Kidney (tissue), 13 donors: ENCODE measurements at regions not wholly inside any gene's neighbourhood (a gene's known extent, or its start where the extent isn't known, plus 50 kb on each side); places are given as distances from the start of the nearest gene placed in this dataset.

ENCODE experiments used
- DNase-seq, 5 donors: peaks; one replicate each; pipeline ENCODE4 v3.0.0-alpha.2; 2013 to 2020
- FAIRE-seq: peaks from 2 replicates; lab custom pipeline; 2012; peaks lifted over from hg19 to GRCh38; lab: Jason Lieb, UNC
- H3K27ac ChIP-seq, 2 donors: one replicate each; pipeline ENCODE4 v1.7.0; 2013; ENCODE audit warnings: low read depth in 2 of 2, low read length in 2 of 2, inconsistent platforms in 1 of 2
- H3K27me3 ChIP-seq: one replicate; pipeline ENCODE4 v1.7.1; 2013; ENCODE audit warnings: low read length, inconsistent platforms; ENCODE audit not compliant: control insufficient read depth, insufficient read depth
- H3K36me3 ChIP-seq, 3 donors: one replicate each; pipeline versions ENCODE4 v1.7.0 to v1.7.1; 2013; ENCODE audit warnings: low read length in 3 of 3, control low read depth in 1 of 3, inconsistent platforms in 1 of 3; ENCODE audit not compliant: insufficient read depth in 3 of 3, control insufficient read depth in 2 of 3
- H3K4me1 ChIP-seq, 3 donors: one replicate each; pipeline versions ENCODE4 v1.7.0 to v1.7.1; 2013; ENCODE audit warnings: low read length in 3 of 3, inconsistent platforms in 1 of 3, low read depth in 1 of 3; ENCODE audit not compliant: control insufficient read depth in 2 of 3, insufficient read depth in 2 of 3
- H3K4me3 ChIP-seq, 3 donors: one replicate each; pipeline versions ENCODE4 v1.7.0 to v1.8.1; 2013; ENCODE audit warnings: low read length in 3 of 3, control low read depth in 1 of 3, inconsistent platforms in 1 of 3
- H3K9ac ChIP-seq, 3 donors: one replicate each; pipeline versions ENCODE4 v1.7.0 to v1.7.1; 2013; ENCODE audit warnings: low read length in 3 of 3, control low read depth in 1 of 3, inconsistent platforms in 1 of 3
- H3K9me3 ChIP-seq, 3 donors: one replicate each; pipeline versions ENCODE4 v1.7.0 to v1.7.1; 2013; ENCODE audit warnings: low read length in 3 of 3, control low read depth in 1 of 3, inconsistent platforms in 1 of 3; ENCODE audit not compliant: control insufficient read depth in 2 of 3, insufficient read depth in 1 of 3
- intact Hi-C: fragments of 100-400 bp; cut with DNase I; formaldehyde crosslinking; loops from one replicate; pipeline ENCODE4 v1.11.1; 2022
- TF ChIP-seq, protein P1 (sequence below): IDR thresholded peaks from 3 replicates; pipeline ENCODE4 v1.5.1; 2012; ENCODE audit warnings: mild to moderate bottlenecking, moderate library complexity, borderline replicate concordance; ENCODE audit not compliant: insufficient read depth; ENCODE audit errors: extremely low read depth
- donor health status: control.
- donor health status: control.
- donor health status: control.
- donor health status: control.
- donor health status: control.
- donor health status: DM: yes; HTN: yes; CAD: no.
- donor health status: Normal renal cell carcinoma (clear cell type).

DNA sequence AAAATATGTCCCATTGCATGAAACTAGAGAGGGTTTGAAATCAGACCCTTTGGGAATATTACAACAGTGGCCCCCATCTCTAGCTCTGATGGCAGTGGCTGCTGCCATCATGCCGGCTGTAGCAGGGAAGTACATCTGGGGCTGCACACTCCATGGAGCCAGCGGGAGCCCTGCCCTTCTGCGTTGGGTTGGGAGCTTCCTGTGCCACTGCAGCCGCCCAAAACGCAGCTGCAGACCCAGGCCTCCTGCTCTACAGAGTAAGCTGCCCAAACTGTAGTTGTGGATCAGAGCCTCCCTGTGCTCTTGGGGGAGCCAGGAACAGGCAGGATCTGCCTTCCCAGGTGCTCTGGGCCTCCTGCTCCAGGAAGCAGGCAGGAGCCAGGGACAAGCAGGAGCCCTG is 450.0 kb downstream of the HS3ST3B1 start:
- TF ChIP-seq, protein P1, sequence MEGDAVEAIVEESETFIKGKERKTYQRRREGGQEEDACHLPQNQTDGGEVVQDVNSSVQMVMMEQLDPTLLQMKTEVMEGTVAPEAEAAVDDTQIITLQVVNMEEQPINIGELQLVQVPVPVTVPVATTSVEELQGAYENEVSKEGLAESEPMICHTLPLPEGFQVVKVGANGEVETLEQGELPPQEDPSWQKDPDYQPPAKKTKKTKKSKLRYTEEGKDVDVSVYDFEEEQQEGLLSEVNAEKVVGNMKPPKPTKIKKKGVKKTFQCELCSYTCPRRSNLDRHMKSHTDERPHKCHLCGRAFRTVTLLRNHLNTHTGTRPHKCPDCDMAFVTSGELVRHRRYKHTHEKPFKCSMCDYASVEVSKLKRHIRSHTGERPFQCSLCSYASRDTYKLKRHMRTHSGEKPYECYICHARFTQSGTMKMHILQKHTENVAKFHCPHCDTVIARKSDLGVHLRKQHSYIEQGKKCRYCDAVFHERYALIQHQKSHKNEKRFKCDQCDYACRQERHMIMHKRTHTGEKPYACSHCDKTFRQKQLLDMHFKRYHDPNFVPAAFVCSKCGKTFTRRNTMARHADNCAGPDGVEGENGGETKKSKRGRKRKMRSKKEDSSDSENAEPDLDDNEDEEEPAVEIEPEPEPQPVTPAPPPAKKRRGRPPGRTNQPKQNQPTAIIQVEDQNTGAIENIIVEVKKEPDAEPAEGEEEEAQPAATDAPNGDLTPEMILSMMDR, result no peak

DNA sequence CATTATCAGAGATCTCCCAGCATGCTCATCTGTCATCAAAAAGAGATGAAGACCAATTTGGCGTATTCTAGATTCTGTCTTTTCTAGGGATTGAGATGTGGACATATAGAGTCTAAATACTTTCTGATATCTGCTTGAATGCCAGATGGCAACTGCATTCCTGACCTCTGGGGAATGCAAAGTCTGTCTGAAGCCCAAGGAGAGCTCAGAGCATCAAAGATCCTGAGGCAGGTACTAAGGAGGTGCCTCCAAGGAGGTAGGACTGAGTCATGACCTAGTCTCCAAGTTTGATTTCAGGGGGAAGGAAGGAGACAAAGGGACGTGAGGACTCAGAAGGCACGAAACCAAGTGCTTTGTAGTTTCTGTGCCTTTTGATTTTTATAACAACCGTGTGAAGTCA is 448.4 kb downstream of the HS3ST3B1 start:
- H3K27me3 ChIP-seq, result no peaks in the 10 kb centered on the region
- FAIRE-seq, result no peak
- intact Hi-C loops, result no loop called here

More for the DNA sequence above, 450.0 kb downstream of the HS3ST3B1 start:
- no peak overlapping the region for H3K27ac ChIP-seq
- H3K4me3 ChIP-seq, result no peak overlapping the region
- H3K9me3 ChIP-seq, result no peaks in the 10 kb centered on the region
- DNase-seq, result no peak
- no peak for FAIRE-seq
- H3K4me1 ChIP-seq, result no peaks in the 10 kb centered on the region
- no peak overlapping the region for H3K9ac ChIP-seq
- H3K27me3 ChIP-seq, result no peaks in the 10 kb centered on the region
- no peaks in the 10 kb centered on the region for H3K36me3 ChIP-seq
- intact Hi-C loops, result no loop called here

DNA sequence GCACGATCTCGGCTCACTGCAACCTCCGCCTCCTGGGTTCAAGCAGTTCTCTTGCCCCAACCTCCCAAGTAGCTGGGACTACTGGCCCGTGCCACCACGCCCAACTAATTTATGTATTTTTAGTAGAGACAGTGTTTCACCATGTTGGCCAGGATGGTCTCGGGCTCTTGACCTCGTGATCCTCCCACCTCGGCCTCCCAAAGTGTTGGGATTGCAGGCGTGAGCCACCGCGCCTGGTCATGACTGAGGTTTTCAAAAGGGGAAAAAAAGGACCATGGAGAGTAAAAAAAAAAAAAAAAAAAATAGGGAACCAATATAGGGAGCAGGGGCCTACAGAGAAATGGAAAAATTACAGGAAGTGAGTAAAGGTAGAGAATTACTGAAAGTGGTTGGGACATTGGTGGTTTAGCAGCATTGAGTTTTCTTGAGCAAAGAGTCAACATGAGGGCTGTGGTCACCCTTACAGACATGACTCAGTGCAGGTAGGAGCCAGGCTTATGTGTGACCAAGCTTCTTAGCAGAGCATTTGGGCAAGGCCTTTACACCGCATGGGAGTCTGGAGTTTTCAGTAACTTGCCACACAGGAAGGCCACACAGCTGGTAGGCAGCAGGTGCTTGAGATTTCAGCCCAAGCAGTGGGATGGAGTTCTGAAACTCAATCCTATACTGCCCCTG is 447.3 kb downstream of the HS3ST3B1 start:
- H3K36me3 ChIP-seq, result no peaks in the 10 kb centered on the region
- intact Hi-C loops, result no loop called here
- H3K27me3 ChIP-seq, result no peaks in the 10 kb centered on the region
- FAIRE-seq (no peak), DNase-seq (no peak)
- H3K27ac ChIP-seq, result no peak overlapping the region
- H3K4me3 ChIP-seq, result no peak overlapping the region
- H3K9me3 ChIP-seq, result no peaks in the 10 kb centered on the region
- TF ChIP-seq, protein P1, result no peak
- no peak overlapping the region for H3K9ac ChIP-seq
- H3K4me1 ChIP-seq, result no peaks in the 10 kb centered on the region

More for the DNA sequence above, 448.4 kb downstream of the HS3ST3B1 start:
- no peak overlapping the region for H3K9ac ChIP-seq
- H3K36me3 ChIP-seq, result no peaks in the 10 kb centered on the region
- no peak overlapping the region for H3K27ac ChIP-seq
- DNase-seq, result no peak
- no peak overlapping the region for H3K4me3 ChIP-seq
- no peaks in the 10 kb centered on the region for H3K9me3 ChIP-seq
- TF ChIP-seq, protein P1, result no peak
- no peaks in the 10 kb centered on the region for H3K4me1 ChIP-seq

DNA sequence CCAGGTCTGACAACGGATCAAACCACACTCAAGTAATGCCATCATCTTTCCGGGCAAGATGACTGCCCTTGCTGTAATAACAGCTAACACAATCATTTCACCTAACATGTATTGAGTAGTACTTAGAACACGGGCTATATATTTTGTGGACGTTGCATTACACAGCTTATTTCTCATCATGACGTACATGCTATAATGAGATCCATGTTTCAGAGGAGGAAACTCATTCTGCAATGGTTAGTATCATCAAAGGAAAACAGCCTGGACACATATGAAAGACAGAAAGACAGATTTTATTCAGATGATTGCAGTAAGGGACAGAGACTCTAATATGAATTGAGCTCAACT is 446.7 kb downstream of the HS3ST3B1 start:
- Histone ChIP-seq H3K9me3 (no peaks in the 10 kb centered on the region), H3K27me3 (no peaks in the 10 kb centered on the region), H3K27ac (no peak overlapping the region), H3K4me3 (no peak overlapping the region), H3K9ac (no peak overlapping the region), H3K36me3 (no peaks in the 10 kb centered on the region), H3K4me1 (no peaks in the 10 kb centered on the region)
- TF ChIP-seq, protein P1, result no peak
- intact Hi-C loops, result no loop called here
- FAIRE-seq, result no peak
- no peak for DNase-seq
